Left colon (tissue), 2 donors: ENCODE measurements at regions not wholly inside any gene's neighbourhood (a gene's known extent, or its start where the extent isn't known, plus 50 kb on each side); places are given as distances from the start of the nearest gene placed in this dataset.

Experiments used
- ATAC-seq: fragments of 200-7000 bp; cut with Tn5 transposase; one replicate; pipeline ENCODE4 v1.9.1; 2020; ENCODE audit warnings: mild to moderate bottlenecking, moderate library complexity
- DNase-seq, 2 donors: peaks; one replicate each; pipeline ENCODE4 v3.0.0-alpha.2; 2020
- intact Hi-C, 2 donors: fragments of 100-400 bp; cut with DNase I in 1 of 2; cut with micrococcal nuclease in 1 of 2; formaldehyde crosslinking; loops; one replicate each; pipeline versions ENCODE4 v1.11.2 to v1.14.0; 2022; cut with DNase I, micrococcal nuclease
- donor health status: DM: no; HTN: no; CAD: no.
- donor health status: DM: yes; HTN: yes; CAD: no.

DNA sequence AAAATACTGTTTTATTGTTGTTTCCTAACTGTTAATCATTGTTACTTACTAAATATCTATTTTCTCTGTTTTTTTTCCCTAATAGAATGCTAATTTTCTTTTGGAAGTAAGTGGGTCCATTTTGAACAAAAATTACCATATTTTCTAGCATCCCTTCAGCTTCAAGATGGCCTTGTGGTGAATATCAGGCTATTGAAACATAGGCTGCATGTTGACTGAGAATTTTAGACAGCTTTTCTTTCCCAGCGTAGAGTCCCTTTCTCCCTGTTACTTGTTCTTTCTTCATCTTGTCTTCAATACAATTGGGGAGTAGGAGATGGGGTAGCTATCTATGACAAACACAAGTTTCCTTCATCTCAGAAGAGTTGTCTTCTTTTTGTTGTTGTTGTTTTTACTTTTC is 397.0 kb downstream of the DOK5 start:
- intact Hi-C loops = no loop called here
- ATAC-seq = no peak
- no peak for DNase-seq

DNA sequence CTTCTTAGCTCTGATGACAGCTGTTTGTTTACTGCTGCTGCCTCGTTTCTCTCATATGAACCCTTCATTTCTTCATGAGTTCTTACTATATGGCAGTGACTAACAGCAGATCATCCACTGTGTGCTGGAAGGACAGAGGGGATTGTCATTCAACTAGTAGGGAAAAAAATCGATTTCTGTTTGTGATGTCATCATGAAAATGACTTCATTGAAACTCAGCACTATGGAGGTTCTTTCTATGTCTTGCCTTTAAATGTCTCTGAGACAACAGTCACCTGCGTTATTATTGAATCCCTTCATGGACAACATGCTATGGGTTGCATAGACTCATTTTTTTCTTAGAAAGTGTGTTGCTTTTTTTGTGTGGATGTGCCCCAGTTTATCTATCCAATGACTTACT is 394.4 kb downstream of the DOK5 start:
- no peak for ATAC-seq
- no peak for DNase-seq
- intact Hi-C loops = no loop called here

DNA sequence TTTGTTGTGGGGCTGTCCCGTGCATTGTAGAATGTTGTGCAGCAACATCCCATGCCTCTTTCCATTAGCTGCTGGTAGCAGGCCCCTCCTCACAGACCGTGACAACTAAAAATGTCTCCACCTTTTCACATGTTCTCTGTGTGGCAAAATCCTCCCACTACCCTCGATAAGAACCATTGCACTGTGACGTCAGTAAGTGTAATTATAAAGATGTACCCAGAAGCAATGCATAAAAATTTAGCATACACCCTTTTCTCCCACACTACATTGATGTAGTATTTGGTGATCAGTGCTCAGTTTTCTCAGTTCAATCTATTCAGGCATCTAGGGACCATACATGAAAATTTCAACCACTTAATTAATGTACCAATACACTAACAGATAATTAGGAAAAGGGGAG is 389.9 kb downstream of the DOK5 start:
- DNase-seq = no peak
- intact Hi-C loops = no loop called here
- no peak for ATAC-seq

- intact Hi-C loops = no loop called here
- ATAC-seq = no peak
- DNase-seq = no peak
Measured at GRCh38 chr20:54860716-54861115, 385.3 kb downstream of the DOK5 start.

GRCh38 chr20:54856202-54856601 is 380.8 kb downstream of the DOK5 start:
- no peak for ATAC-seq
- intact Hi-C loops = no loop called here
- DNase-seq = no peak

DNA sequence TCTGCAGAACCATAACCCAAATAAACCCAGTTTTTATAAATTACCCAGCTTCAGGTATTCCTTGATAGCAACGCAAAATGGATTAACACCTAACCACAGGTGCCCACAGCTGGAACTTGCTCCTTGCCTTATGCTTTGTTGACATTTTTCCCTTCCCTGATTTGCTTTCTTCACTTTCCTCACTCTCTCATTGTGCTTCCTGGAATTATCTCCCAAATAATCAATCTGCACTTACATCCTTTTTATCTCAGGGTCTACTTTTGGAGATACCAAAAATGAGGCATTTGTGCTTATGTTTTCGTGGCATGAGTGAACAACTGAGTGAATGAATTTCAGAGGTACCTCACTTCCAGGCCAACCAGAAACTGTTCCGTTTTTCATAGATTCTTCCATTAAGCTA is 374.3 kb downstream of the DOK5 start:
- DNase-seq (no peak), ATAC-seq (no peak)
- intact Hi-C loops = no loop called here

DNA sequence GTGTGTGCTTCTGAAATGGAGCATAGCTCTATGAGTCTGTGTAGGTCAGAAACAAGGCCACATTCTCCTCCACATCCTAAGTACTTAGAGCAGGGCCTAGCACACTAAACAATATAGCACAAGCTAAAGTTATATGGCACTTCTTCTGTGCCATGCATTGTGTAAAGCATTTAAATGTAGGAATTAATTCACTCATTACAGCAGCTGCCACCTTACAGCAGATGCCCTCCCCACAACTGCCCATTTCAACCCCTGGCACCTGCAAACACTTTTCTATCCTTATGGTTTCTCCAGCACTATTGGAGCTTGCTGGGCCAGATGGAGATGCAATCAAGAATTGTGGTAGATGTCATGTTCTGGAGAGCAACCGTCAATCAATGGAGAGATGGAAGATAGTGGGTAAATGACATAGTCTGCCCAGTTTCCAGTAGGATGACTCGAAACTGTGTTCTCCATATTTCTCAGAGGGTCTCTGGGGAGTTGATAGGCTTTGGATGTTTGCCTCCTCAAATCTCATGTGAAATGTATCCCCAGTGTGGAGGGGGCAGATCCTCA is 373.7 kb downstream of the DOK5 start:
- DNase-seq (no peak), ATAC-seq (no peak)
- intact Hi-C loops = no loop called here

- no peak for ATAC-seq
- intact Hi-C loops = no loop called here
- no peak for DNase-seq
Measured at GRCh38 chr20:54848262-54848661, 372.9 kb downstream of the DOK5 start.

DNA sequence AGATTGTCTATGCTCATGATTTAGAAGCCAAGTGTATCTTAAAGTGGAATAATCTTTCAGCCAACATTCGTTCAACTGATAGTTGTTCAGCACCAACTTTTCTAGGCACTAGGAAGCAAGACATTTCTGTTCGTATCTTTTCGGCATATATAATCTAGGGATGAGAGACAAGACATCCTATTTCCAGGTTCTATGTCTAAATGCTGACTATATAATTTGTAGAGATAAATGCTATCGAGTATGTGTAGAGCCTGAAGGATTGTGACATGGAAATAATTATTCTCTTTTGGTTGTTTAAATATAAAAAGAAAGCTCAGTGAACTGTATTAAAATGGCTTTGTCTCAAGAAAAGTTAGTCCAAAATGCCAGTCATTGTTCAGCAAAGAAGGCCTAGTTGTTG is 371.6 kb downstream of the DOK5 start:
- ATAC-seq (no peak), DNase-seq (no peak)
- intact Hi-C loops = no loop called here

GRCh38 chr20:54844346-54844745 is 369.0 kb downstream of the DOK5 start:
- intact Hi-C loops = no loop called here
- ATAC-seq (no peak), DNase-seq (no peak)

DNA sequence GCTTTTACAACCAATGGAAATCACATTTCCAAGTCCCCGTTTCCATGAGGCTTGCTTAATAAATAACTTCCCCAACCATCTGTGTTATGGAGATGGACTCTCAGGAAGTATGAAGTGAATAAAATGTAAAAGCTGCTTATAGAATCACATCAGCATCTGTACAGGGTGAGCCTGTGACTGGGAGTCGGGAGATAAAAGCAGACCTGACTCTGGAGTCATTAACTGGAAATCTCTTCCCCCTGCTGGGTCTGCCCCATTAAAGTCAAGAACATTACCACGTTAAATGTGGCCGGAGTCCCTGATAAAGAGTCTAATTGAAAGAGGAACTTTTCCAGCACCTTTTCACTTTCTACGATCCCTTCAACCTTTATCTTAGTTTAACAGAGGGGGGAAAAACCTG is 368.5 kb downstream of the DOK5 start:
- DNase-seq (no peak), ATAC-seq (no peak)
- intact Hi-C loops = no loop called here

DNA sequence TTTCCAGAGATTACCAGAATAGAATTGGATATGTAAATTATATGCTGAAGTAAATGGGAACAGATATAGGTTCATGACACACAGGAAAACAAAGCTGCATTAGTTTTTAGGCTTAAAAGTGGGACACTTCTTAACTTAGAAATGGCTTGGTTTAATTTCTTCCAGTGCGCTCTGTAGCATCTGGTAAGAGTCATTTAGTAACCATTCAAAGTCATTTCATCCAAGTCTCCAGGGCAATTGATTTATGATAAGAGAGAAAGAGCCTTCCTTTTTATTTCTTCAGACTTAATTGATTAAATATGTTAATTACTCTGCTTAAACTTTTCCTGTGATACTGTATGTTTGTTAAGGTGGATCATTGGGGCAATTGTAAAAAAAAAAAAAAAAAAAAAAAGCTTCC is 368.0 kb downstream of the DOK5 start:
- intact Hi-C loops = no loop called here
- no peak for ATAC-seq
- DNase-seq = no peak

- intact Hi-C loops = no loop called here
- no peak for DNase-seq
- ATAC-seq = no peak
Measured at GRCh38 chr20:54839224-54839623, 363.8 kb downstream of the DOK5 start.

- no peak for ATAC-seq
- DNase-seq = no peak
- intact Hi-C loops = no loop called here
Measured at GRCh38 chr20:54837226-54837625, 361.8 kb downstream of the DOK5 start.

DNA sequence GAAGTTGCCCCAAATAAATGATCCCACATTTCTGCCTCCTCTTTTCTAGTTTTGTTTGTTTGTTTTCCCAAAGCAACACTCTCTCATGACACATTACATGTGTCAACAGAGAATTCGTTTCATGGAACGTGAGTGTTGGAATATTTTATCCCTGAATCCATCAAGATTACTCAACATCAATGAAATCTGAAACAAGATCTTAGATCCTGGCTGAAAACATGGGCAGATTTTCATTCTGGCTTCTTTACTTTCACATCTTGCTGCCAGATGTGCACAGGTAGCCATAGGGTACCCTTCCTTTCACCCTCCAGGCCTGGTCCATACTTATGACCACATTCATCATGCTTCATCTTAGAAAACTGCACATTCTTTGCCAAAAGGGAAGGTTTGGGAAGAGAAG is 347.0 kb downstream of the DOK5 start:
- ATAC-seq = no peak
- intact Hi-C loops = no loop called here
- DNase-seq = no peak

DNA sequence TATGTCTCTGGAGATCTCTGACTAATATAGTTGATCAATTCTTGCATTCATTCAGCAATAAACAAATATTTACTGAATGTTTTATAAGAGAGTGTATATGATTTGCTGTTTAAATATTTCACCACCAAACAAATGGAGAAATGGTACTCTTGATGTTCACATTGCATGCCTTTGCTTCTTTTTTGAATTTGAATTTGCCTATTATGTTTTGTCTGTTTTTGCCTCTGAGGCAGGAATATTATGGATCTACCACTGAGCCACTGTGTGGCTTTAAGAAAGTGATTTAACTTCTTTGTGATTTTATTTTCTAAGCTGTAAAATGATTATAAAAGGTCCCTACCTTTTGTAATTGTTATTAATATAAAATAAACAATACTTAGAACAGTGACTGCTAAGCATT is 345.0 kb downstream of the DOK5 start:
- intact Hi-C loops = no loop called here
- DNase-seq = no peak
- no peak for ATAC-seq

DNA sequence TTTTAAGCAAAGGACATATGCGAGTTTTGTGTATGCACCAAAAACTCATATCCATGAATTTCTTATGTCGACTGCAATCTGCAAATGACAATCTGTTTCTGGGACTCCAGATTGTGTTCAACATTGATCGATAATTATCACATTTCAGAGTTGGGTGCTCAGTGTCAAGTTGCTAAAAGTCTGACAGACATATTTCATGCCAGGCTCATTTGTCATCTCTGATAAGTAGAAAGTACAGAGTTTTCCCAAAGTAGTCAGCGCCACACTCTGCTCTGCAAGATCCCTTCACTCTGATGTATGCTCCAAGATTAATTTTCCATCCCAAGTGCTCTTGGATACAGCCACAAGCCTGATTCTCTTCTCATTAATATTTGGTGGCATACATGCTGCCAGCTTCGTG is 331.1 kb downstream of the DOK5 start:
- DNase-seq (no peak), ATAC-seq (no peak)
- intact Hi-C loops = no loop called here

GRCh38 chr20:54794874-54795273 is 319.5 kb downstream of the DOK5 start:
- DNase-seq = no peak
- ATAC-seq = no peak
- intact Hi-C loops = no loop called here

DNA sequence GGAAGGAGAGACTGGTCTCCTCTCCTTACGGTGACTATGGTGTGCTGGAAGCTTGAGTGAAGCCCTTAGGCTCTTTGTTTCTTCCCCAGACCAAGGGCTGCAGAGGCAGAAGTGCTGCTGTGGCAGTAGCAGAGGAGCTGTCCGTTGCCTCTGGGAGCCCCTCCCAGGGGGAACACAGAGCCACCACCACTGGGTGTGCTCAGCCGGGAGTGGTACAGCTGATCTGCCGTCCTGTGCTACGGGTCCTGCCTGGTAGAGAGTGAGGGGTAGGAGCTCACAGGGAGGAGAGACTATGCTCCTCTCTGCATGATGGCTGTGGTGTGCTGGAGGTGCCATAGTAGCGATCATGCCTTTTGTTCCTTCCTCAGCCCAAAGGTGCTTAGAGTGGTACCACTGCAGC is 318.7 kb downstream of the DOK5 start:
- ATAC-seq (no peak), DNase-seq (no peak)
- intact Hi-C loops = no loop called here

- intact Hi-C loops = no loop called here
- ATAC-seq (no peak), DNase-seq (no peak)
Measured at GRCh38 chr20:54793291-54793992, 318.0 kb downstream of the DOK5 start.

GRCh38 chr20:54792688-54793087 is 317.3 kb downstream of the DOK5 start:
- ATAC-seq = no peak
- no peak for DNase-seq
- intact Hi-C loops = no loop called here
